GM23338 (cell line): ENCODE measurements at regions not wholly inside any gene's neighbourhood (a gene's known extent, or its start where the extent isn't known, plus 50 kb on each side); places are given as distances from the start of the nearest gene placed in this dataset.

Source experiments
- ATAC-seq: fragments of 200-7000 bp; cut with Tn5 transposase; 3 replicates; pipeline ENCODE4 v1.9.1; 2020
- DNase-seq: peaks from one replicate; pipeline ENCODE4 v3.0.0-alpha.2; 2015; ENCODE audit warnings: low spot score
- H2AFZ ChIP-seq: fragments of 200-600 bp; sonication (generic); 2 replicates; pipeline ENCODE4 v1.8.0; 2016; ENCODE audit warnings: antibody characterized with exemption, mild to moderate bottlenecking, moderate library complexity
- H3F3A ChIP-seq: fragments of 200-600 bp; sonication (generic); replicated peaks from 2 replicates; pipeline ENCODE4 v1.8.0; 2017; ENCODE audit warnings: antibody characterized with exemption, mixed run types, low read depth
- H3K27ac ChIP-seq: fragments of 200-600 bp; sonication (generic); 2 replicates; pipeline ENCODE4 v1.6.1; 2016; ENCODE audit warnings: low read depth
- H3K27me3 ChIP-seq: fragments of 200-600 bp; sonication (generic); 2 replicates; pipeline ENCODE4 v1.8.0; 2016; ENCODE audit warnings: mild to moderate bottlenecking, mixed run types, moderate library complexity; ENCODE audit not compliant: insufficient read depth
- H3K36me3 ChIP-seq: fragments of 200-600 bp; sonication (generic); 2 replicates; pipeline ENCODE4 v1.8.0; 2016; ENCODE audit warnings: mild to moderate bottlenecking; ENCODE audit not compliant: insufficient read depth
- H3K4me1 ChIP-seq: fragments of 200-600 bp; sonication (generic); 2 replicates; pipeline ENCODE4 v1.8.0; 2016; ENCODE audit warnings: mild to moderate bottlenecking, moderate library complexity; ENCODE audit not compliant: insufficient read depth
- H3K4me2 ChIP-seq: fragments of 200-600 bp; sonication (generic); 2 replicates; pipeline ENCODE4 v1.7.1; 2017; ENCODE audit warnings: mixed run types
- H3K4me3 ChIP-seq: fragments of 200-600 bp; sonication (generic); 2 replicates; pipeline ENCODE4 v1.6.1; 2016; ENCODE audit warnings: mixed run types
- H3K79me2 ChIP-seq: fragments of 200-600 bp; sonication (generic); replicated peaks from 2 replicates; pipeline ENCODE4 v1.8.0; 2017; ENCODE audit warnings: mild to moderate bottlenecking; ENCODE audit not compliant: insufficient read depth
- H3K9me2 ChIP-seq: fragments of 200-600 bp; sonication (generic); 2 replicates; pipeline ENCODE4 v1.8.0; 2017; ENCODE audit not compliant: insufficient read depth
- H4K20me1 ChIP-seq: fragments of 200-600 bp; sonication (generic); replicated peaks from 2 replicates; pipeline ENCODE4 v1.8.0; 2017; ENCODE audit warnings: mild to moderate bottlenecking; ENCODE audit not compliant: insufficient read depth
- H3K27ac Mint-ChIP-seq: 2 replicates; pipeline ENCODE4 v1.8.0; 2020; ENCODE audit warnings: inconsistent platforms, mild to moderate bottlenecking, moderate library complexity, mixed read lengths
- H3K27me3 Mint-ChIP-seq: 3 replicates; pipeline ENCODE4 v1.8.0; 2022; ENCODE audit warnings: low read depth, mild to moderate bottlenecking, moderate library complexity, mixed read lengths, inconsistent platforms; ENCODE audit not compliant: insufficient read depth, poor library complexity
- H3K36me3 Mint-ChIP-seq: 3 replicates; pipeline ENCODE4 v1.8.0; 2021; ENCODE audit warnings: low read depth, mild to moderate bottlenecking, inconsistent platforms, moderate library complexity, mixed read lengths
- H3K4me1 Mint-ChIP-seq: 3 replicates; pipeline ENCODE4 v1.8.0; 2020; ENCODE audit warnings: mild to moderate bottlenecking, inconsistent platforms, mixed read lengths
- H3K4me3 Mint-ChIP-seq: 3 replicates; pipeline ENCODE4 v1.8.0; 2021; ENCODE audit warnings: moderate library complexity, mild to moderate bottlenecking, inconsistent platforms, mixed read lengths
- H3K9me3 Mint-ChIP-seq: 3 replicates; pipeline ENCODE4 v1.8.0; 2020; ENCODE audit warnings: moderate library complexity, mild to moderate bottlenecking, inconsistent platforms, mixed read lengths
- CREB1 ChIP-seq: fragments of 250-450 bp; sonication (Bioruptor Pico); IDR thresholded peaks from 2 replicates; pipeline ENCODE4 v1.5.0; 2020; ENCODE audit warnings: low read depth, mild to moderate bottlenecking, moderate library complexity
- ETS1 ChIP-seq: IDR thresholded peaks from 2 replicates; pipeline ENCODE4 v1.6.1; 2016; ENCODE audit warnings: antibody characterized with exemption
- EZH2 ChIP-seq: fragments of 200-600 bp; sonication (generic); IDR thresholded peaks from one replicate; pipeline ENCODE4 v1.8.0; 2017; ENCODE audit warnings: antibody characterized with exemption, mild to moderate bottlenecking, low read depth; ENCODE audit not compliant: unreplicated experiment
- EZH2phosphoT487 ChIP-seq: fragments of 200-600 bp; sonication (generic); IDR thresholded peaks from one replicate; pipeline ENCODE4 v1.8.1; 2018; ENCODE audit warnings: antibody characterized with exemption; ENCODE audit not compliant: unreplicated experiment
- JUNB ChIP-seq: IDR thresholded peaks from one replicate; pipeline ENCODE4 v1.6.1; 2016; ENCODE audit warnings: antibody characterized with exemption; ENCODE audit not compliant: unreplicated experiment
- POLR2AphosphoS5 ChIP-seq: IDR thresholded peaks from 2 replicates; pipeline ENCODE4 v1.6.1; 2016; ENCODE audit warnings: antibody characterized with exemption, low read depth
- REST ChIP-seq: IDR thresholded peaks from one replicate; pipeline ENCODE4 v1.6.1; 2018; ENCODE audit warnings: antibody characterized with exemption; ENCODE audit not compliant: unreplicated experiment
- ZNF114 ChIP-seq: fragments of 250-450 bp; sonication (Bioruptor Pico); IDR thresholded peaks from 2 replicates; pipeline ENCODE4 v1.5.0; 2020; ENCODE audit warnings: mild to moderate bottlenecking, moderate library complexity
- TF ChIP-seq, protein P1 (sequence below): fragments of 250-450 bp; sonication (Bioruptor Pico); IDR thresholded peaks from 2 replicates; pipeline ENCODE4 v1.5.0; 2020; ENCODE audit warnings: mild to moderate bottlenecking, moderate library complexity

- Histone ChIP-seq H4K20me1 (no peaks in the 10 kb centered on the region), H3K27me3 (no peaks in the 10 kb centered on the region), H3F3A (no peaks in the 10 kb centered on the region), H3K4me3 (no peak overlapping the region), H3K79me2 (no peaks in the 10 kb centered on the region), H3K4me2 (no peak overlapping the region), H3K27ac (no peak overlapping the region), H3K9me2 (peaks cover 9% of the 10 kb centered on the region), H2AFZ (no peak overlapping the region), H3K4me1 (peaks cover 4% of the 10 kb centered on the region; the same call in 1 of the 2 replicates), H3K36me3 (no peaks in the 10 kb centered on the region)
- DNase-seq (no peak), ATAC-seq (no peak)
- Mint-ChIP-seq H3K4me3 (no peak overlapping the region), H3K4me1 (peaks cover 15% of the 10 kb centered on the region), H3K27ac (no peak overlapping the region), H3K27me3 (no peaks in the 10 kb centered on the region), H3K9me3 (no peaks in the 10 kb centered on the region), H3K36me3 (no peaks in the 10 kb centered on the region)
- TF ChIP-seq EZH2phosphoT487, result no peak
- TF ChIP-seq ZNF114 (CRISPR knock-in tag), result no peak
- TF ChIP-seq REST, result no peak
- no peak for TF ChIP-seq POLR2AphosphoS5
- no peak for TF ChIP-seq EZH2
- no peak for TF ChIP-seq JUNB
- TF ChIP-seq CREB1, result no peak
Measured at GRCh38 chr13:50159607-50160006, 144.4 kb downstream of the KCNRG start.

- Histone ChIP-seq H3K4me1 (peaks cover 4% of the 10 kb centered on the region; the same call in 1 of the 2 replicates), H2AFZ (no peak overlapping the region), H3K27ac (no peak overlapping the region), H3K27me3 (no peaks in the 10 kb centered on the region), H3K4me3 (no peak overlapping the region), H4K20me1 (no peaks in the 10 kb centered on the region), H3K4me2 (no peak overlapping the region), H3K9me2 (peaks cover 9% of the 10 kb centered on the region), H3K79me2 (no peaks in the 10 kb centered on the region), H3K36me3 (no peaks in the 10 kb centered on the region), H3F3A (no peaks in the 10 kb centered on the region)
- Mint-ChIP-seq H3K27me3 (no peaks in the 10 kb centered on the region), H3K9me3 (no peaks in the 10 kb centered on the region), H3K27ac (no peak overlapping the region), H3K36me3 (no peaks in the 10 kb centered on the region), H3K4me1 (peaks cover 15% of the 10 kb centered on the region), H3K4me3 (no peak overlapping the region)
- ATAC-seq (no peak), DNase-seq (no peak)
- TF ChIP-seq ETS1 (no peak), EZH2phosphoT487 (no peak), ZNF114 (CRISPR knock-in tag) (no peak), JUNB (no peak)
- TF ChIP-seq, protein P1, sequence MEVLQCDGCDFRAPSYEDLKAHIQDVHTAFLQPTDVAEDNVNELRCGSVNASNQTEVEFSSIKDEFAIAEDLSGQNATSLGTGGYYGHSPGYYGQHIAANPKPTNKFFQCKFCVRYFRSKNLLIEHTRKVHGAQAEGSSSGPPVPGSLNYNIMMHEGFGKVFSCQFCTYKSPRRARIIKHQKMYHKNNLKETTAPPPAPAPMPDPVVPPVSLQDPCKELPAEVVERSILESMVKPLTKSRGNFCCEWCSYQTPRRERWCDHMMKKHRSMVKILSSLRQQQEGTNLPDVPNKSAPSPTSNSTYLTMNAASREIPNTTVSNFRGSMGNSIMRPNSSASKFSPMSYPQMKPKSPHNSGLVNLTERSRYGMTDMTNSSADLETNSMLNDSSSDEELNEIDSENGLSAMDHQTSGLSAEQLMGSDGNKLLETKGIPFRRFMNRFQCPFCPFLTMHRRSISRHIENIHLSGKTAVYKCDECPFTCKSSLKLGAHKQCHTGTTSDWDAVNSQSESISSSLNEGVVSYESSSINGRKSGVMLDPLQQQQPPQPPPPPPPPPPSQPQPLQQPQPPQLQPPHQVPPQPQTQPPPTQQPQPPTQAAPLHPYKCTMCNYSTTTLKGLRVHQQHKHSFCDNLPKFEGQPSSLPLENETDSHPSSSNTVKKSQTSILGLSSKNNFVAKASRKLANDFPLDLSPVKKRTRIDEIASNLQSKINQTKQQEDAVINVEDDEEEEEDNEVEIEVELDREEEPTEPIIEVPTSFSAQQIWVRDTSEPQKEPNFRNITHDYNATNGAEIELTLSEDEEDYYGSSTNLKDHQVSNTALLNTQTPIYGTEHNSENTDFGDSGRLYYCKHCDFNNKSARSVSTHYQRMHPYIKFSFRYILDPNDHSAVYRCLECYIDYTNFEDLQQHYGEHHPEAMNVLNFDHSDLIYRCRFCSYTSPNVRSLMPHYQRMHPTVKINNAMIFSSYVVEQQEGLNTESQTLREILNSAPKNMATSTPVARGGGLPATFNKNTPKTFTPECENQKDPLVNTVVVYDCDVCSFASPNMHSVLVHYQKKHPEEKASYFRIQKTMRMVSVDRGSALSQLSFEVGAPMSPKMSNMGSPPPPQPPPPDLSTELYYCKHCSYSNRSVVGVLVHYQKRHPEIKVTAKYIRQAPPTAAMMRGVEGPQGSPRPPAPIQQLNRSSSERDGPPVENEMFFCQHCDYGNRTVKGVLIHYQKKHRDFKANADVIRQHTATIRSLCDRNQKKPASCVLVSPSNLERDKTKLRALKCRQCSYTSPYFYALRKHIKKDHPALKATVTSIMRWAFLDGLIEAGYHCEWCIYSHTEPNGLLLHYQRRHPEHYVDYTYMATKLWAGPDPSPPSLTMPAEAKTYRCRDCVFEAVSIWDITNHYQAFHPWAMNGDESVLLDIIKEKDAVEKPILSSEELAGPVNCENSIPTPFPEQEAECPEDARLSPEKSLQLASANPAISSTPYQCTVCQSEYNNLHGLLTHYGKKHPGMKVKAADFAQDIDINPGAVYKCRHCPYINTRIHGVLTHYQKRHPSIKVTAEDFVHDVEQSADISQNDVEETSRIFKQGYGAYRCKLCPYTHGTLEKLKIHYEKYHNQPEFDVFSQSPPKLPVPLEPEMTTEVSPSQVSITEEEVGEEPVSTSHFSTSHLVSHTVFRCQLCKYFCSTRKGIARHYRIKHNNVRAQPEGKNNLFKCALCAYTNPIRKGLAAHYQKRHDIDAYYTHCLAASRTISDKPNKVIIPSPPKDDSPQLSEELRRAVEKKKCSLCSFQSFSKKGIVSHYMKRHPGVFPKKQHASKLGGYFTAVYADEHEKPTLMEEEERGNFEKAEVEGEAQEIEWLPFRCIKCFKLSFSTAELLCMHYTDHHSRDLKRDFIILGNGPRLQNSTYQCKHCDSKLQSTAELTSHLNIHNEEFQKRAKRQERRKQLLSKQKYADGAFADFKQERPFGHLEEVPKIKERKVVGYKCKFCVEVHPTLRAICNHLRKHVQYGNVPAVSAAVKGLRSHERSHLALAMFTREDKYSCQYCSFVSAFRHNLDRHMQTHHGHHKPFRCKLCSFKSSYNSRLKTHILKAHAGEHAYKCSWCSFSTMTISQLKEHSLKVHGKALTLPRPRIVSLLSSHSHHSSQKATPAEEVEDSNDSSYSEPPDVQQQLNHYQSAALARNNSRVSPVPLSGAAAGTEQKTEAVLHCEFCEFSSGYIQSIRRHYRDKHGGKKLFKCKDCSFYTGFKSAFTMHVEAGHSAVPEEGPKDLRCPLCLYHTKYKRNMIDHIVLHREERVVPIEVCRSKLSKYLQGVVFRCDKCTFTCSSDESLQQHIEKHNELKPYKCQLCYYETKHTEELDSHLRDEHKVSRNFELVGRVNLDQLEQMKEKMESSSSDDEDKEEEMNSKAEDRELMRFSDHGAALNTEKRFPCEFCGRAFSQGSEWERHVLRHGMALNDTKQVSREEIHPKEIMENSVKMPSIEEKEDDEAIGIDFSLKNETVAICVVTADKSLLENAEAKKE (CRISPR knock-in tag), result no peak
Measured at GRCh38 chr13:50161052-50161451, 145.8 kb downstream of the KCNRG start.
